Cerebellar nuclear complex (tissue), 1 donor: ENCODE measurements at regions not wholly inside any gene's neighbourhood (a gene's known extent, or its start where the extent isn't known, plus 50 kb on each side); places are given as distances from the start of the nearest gene placed in this dataset.
"Not testable (repeated sequence)": the region's sequence is repeated elsewhere in the genome, so short reads cannot be mapped to it uniquely, and the experiment has no call there.

Experiments used
- DNase-seq, 2 experiments: peaks; one replicate each; lab custom pipeline; 2025; lab: John Stamatoyannopoulos, UW

DNA sequence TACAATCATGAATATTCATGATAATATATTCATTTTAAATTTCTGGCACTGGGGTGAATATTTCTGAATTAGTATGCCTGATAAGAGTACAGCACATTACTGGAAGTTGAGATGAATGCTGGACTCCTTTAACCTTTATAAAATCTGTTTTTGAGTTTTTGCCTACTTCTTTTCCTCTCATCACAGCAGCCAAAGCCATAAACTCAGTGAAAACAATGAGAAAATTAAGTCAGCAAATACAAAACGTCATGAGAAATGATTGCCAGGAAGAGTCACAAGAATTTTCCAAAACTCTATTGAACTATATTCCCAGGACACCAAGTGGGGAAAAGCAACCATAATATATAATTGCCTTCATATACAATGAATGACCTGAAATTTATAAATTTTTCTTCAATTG, 837.6 kb downstream of the TBC1D32 start:
- DNase-seq: no peak

DNA sequence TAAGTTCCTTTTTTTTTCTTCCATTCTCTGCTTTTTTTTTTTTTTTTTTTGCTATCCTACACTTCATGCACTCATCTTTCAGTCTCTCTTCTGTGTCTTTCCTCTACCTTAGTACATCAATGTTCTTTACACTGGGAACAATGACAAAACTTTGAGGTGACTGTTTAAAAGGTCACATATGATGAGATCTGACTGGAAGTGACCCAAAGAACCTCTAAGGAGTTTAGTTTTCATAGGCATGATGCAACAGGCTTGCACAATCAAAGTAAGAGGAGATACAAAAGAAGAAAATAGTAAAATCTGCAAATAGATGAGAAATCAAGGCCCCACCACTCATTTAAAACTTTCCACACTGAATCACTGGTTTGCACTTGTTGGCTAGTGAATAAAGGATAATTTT, 840.8 kb downstream of the TBC1D32 start:
- DNase-seq: no peak

DNA sequence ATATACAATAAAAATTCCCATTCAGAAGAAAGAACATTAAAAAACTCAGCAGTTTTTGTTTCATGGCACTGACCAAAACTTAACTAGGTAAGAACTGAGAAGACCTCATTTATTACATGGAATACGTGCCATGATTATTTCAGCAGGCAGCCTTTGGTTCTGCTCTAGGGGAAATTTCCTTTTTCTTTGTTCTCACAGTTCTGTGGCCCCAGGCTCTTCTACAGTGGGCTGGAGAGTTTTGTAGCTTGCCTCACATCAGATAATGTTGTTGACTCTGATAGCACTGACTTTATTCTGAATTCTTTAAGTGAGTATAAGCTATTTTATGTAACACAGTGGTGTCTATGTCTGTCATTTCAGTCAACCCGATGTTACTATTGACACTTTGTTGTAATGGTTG, 844.3 kb downstream of the TBC1D32 start:
- DNase-seq: no peak

DNA sequence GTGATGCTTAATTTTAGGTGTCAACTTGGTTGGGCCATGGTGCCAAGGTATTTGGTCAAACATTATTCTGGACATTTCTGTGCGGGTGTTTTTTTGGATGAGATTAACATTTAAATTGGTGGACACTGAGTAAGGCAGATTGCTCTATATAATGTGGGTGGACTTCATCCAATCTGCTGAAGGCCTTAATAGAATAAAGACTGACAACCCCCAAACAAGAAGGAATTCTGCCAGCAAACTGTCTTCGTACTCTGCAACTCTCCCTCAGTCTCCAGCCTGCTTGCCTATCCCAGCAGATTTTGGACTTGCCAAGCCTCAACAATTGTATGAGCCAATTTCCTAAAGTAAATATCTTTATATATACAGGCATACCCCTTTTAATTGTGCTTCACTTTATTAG, 850.1 kb downstream of the TBC1D32 start:
- DNase-seq: no peak

DNA sequence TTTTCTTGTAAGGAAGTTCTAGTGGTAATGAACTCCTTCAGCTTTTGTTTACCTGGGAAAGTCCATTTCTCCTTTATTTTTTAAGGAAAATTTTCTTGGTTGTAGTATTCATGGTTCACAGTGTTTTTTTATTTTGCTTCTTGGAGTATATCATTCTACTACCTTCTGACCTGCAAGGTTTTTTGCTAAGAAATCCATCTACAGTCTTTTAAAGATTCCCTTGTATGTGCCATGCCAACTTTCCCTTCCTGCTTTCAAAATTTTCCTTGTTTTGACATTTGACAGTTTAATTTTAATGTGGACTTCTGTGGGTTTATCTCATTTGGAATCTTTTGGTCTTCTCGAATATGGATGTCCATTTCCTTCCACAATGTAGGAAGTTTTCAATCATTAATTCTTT, 855.6 kb downstream of the TBC1D32 start:
- DNase-seq: no peak

DNA sequence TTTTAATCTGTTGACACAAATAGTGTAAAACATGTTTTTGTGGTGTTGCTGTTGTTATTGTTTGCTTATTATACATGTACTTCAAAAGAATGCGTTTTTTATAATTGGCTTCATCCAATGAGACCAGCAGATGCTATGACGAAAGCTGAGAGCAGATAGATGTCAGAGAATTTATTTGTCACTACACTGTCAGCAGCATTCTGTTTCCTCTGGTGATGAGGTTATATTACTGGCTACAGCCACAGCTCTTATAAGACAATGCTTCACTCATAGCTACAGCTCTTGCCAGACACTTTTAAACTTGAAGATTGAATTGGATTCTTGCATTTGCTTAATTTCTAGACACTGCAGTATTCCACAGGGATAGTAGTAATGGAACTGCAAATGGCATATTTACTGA, 860.5 kb downstream of the TBC1D32 start:
- DNase-seq: no peak

DNA sequence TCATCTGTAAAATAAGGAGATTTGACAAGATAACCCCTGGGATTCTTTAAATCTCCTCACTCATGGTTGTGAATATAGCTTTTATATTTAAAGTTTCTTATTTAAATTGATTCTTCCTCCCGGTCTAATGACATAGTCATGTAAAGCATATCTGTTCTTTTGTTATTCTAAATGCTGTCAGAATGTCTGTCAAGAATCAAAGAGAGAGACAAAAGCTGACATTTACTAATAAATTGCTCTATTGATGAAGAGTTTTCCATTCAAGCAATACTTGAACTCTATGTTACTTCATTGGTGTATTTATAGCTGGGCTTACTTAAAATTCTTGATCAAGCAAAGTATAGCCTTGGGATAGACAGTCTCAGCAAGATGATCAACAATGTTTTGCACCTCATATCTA, 865.8 kb downstream of the TBC1D32 start:
- DNase-seq: no peak

DNA sequence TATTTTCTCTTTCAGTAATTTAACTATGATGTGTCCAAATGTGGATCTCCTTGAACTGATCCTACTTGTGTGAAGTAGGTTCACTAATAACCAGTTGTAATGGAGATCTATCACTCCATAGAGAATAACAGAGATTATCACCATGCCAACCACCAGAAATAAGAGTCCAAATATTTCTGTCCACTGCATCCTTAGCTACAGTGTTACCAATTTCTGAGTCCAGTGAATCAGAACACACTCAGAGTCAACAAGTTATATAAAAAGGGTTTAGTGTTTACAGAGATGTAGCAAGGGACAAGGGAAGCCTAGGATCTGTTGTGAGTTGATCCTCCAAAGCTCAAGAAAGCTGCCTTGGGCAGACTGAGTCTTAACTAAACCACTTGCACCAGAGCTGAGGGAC, 882.8 kb downstream of the TBC1D32 start:
- DNase-seq: no peak

DNA sequence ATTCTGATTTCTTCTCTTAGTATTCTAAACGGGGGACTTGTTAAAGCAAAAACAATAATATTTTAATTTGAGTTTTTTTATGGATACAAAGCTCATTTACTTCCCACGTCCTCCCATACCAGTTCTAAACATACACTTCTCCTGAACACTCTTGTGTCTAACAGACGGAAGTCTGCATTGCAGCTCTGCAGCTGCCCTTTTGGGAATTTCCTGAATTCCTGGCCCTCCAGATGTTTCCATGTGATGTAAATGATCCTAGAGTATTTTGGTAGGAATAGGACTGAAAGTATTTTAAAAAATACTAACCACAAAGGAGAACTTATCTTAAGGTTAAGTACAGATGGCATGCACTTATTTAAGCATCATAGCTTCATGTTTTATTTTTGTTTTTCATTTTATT, 886.7 kb downstream of the TBC1D32 start:
- no peak for DNase-seq

DNA sequence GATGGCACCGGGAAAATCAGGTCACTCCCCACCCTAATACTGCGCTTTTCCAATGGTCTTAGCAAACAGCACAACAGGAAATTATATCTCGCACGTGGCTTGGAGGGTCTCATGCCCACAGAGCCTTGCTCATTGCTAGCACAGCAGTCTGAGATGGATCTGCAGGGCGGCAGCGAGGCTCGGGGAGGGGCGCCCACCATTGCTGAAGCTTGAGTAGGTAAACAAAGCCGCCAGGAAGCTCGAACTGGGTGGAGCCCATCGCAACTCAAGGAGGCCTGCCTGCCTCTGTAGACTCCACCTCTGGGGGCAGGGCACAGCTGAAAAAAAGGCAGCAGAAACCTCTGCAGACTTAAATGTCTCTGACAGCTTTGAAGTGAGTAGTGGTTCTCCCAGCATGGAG, 901.4 kb downstream of the TBC1D32 start:
- DNase-seq: not testable (repeated sequence)

DNA sequence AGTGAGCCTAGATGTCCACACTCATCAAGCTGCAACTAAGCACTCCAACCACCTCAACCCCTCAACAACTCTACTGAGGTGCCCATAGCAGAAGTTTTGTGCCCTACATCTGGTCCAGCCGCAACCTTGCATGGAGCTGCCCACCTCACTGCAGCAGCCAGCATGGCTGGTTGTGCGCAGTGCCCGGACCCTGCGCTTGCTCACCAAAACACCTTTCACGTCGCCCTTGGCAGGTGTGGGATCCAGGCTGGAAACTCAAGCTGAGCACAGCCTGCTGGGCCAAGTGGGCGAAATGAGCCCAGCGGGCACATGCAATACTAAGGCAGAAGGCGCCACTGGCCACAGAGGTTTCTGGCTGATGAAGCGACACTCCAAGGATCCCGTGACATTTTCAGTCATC, 902.4 kb downstream of the TBC1D32 start:
- DNase-seq: no peak

DNA sequence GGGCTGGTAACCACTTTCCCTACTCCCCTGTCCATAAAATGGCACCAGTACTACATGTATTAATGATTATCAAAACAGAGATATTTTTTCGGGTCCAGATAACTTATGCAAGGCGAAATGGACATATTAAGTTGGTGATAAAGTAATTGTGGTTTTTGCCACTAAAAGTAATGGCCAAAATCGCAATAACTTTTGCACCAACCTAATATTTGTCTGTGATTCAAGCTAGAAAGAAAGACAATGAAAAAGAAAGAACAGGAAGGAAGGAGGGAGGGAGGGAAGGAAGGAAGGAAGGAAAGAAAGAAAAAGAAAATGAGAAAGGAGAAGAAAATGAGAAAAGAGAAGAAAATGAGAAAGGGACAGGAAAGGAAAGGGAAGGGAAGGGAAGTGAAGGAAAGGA, 922.9 kb downstream of the TBC1D32 start:
- no peak for DNase-seq

DNA sequence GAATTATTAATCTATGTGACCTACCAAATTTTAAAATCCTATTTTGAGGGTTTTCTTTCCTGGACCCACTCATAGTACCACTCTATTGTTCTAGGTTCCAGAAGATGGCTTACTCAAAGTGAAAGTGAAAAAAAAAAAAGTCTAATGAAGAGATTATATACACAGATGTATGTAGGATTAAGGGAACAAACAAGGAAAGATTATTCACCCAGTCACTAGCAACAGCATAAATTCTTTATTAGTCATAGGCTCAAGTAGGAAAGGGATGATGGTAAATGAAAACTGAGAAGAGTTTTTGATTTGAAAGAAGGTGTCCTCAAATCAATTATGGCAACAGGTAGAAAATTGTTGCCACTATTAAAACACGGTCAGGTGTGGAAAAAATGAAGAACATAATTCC, 923.7 kb downstream of the TBC1D32 start:
- no peak for DNase-seq

DNA sequence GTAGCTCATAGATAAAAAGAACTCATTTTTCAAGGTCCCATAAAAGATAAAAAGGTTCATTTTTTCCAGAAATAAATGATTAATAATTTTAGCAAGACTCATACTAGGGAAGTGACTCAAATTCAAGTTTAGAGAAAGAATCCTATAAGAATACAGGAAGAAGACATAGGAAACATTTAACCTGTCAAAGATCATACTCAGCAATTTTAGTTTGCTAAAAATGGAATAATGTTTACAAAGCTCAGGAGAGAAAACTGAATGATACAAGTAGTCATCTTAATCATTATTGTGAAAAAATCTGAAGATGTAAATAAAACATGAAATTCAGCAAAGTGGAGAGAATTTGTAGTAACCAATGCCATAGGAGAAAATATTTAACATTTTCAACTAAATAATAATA, 926.6 kb downstream of the TBC1D32 start:
- DNase-seq: no peak

DNA sequence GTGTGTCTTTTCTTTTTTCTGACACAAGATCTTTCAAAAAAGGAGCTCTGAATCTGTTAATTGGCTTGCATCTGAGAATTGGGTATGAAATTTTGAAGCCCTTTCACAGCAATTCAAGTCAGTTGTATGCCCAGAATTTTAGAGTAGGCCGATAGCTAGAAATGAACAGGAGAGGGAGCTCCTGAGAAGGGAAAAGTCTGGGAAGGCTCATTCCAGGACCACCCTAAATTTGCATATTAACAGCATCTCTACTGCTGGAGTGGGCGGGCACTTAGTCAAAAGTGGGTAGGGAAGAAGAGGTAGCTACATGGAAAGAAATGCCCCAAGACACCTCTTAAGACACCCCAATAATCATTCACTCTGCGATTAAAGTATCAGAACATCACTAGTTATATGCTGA, 928.3 kb downstream of the TBC1D32 start:
- no peak for DNase-seq

DNA sequence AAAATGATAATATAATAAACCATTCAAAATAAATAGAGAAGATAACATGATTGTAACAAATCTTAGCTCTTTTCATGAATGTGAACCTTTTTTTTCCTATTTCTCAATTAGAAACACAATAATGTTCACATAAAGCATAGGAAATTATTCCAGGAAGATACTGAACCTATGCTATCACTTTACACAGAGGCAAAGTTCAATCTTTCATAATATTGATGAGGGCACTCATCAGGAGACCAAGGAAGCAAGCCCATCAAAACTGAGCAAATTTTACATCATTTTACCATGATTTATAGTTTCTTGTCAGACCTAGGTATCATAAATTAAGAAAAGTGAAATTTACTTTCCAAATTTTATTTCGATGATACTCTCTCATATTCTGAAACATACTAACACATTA, 938.5 kb downstream of the TBC1D32 start:
- no peak for DNase-seq

DNA sequence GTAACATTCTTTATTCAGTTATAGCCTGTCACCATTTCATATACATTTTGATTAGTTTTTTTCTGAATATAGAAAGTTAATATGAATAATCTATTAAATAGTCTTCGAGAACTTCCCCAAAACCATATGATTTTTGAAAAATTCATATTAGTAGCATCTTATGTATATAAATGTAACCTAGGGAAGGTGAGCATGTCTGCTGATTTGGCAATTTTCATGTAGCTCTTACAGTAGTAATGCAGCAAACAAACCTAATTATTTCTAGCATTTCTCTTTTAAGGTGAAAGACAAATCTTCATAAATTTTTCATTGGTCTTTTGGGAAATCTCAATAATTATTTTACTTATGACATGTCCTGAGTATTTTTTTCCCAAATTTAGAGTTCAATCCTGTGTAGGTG, 939.0 kb downstream of the TBC1D32 start:
- DNase-seq: no peak

DNA sequence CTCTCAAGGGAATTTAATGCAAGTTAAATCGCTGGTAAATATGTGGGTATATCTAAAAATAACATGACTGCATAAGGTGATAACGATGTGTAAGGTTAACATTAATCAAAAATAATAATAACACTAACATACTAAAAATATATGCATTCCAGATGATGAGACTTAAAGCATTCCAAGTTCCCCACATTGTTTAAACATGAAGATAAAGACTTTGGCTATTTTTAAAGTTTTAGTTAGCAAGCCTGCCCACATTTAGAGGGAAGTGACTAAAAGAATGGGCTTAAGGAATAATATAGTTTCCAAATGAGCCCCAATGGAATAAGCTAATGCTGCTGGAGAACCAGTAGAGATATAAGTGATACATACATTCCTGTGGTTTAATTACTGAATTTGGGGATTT, 941.3 kb downstream of the TBC1D32 start:
- DNase-seq: no peak

DNA sequence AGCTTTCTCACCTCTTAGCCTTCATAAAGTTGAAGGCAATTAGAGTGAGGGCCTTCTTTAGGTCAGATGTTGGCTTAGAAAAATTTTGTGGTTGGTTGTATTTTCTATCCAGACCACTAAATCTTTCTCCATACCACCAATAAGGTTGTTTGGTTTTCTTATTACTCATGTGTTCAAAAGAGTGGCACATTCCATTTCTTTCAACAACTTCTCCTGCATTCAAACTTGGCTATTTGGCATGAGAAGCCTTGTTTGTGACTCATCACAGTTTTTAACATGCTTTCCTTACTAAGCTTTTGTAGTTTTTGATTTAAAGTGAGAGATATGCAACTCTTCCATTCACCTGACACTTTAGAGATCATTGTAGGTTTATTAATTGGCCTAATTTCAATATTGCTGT, 949.6 kb downstream of the TBC1D32 start:
- no peak for DNase-seq

DNA sequence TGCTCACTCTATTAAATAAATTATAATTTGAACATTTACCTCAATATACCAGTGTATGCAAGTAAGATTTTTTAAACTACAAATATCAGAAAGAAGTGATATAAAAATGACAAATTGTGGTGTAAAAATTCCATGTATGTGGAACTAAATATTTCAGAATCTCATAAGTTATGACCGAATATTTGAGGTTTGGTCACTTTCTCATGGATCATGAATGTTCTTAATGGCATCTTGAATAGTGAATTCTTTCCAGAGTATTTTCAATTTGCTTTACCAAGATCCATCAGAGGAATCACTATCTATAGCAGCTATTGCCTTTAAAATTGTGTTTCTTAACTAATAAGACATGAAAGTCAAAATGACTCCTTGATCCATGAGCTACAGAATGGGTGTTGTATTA, 950.6 kb downstream of the TBC1D32 start:
- no peak for DNase-seq

DNA sequence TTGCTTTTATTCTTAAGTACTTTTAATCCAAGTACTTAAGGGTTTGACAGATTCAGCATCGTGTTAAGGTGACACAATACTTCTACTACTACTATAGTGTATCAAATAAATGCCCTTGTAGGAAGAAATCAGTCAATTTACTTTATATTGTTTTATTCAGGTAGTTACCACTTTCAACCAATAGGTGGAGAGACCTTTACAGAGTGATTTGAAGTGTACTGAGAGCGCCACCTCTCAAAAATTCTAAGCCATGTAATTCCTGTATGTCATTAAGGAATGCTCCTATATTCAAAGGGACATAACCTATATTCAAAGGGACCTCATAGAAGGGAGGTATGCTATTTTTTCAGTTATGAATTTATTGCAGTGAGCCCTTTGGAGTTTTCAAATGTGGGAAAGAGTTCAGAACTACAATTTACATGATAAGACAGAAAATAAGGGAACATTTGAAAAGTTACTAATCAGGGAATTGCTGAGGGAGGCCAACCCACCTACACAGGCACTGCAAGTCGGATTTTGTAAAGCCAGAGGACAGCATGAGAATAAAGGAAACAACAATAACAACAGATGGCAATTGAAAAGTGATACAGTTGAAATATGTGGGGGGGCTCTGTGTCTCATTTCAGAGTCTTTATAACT, 955.6 kb downstream of the TBC1D32 start:
- no peak for DNase-seq

DNA sequence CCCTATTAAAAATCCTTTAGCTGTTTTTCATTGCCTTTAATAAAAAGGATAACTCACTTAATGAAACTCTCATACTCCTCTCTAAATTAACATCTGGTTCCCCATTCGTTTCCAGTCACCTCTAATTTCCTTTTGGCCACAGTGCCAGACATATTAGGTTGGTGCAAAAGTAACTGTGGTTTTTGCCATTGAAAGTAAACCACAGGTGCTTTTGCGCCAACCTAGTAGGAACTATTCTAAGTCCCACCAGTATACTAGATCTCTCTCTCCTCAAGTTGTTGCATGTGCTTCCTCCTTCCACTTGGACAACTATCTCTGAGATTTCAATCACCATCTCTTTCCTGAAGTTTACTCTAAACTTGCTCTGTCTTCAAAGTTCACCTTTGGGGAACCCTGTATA, 961.1 kb downstream of the TBC1D32 start:
- DNase-seq: no peak

DNA sequence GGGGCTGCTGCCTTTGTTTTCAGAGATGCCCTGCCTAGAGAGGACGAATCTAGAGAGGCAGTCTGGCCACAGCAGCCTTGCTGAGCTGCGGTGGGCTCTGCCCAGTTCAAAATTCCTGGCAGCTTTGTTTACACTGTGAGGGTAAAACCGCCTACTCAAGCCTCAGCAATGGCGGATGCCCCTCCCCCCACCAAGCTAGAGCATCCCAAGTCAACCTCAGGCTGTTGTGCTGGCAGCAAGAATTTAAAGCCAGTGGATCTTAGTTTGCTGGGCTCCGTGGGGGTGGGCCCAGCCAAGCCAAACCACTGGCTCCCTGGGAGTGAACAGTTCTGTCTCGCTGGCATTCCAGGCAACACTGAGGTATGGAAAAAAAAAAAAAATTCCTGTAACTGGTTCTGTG, 970.9 kb downstream of the TBC1D32 start:
- no peak for DNase-seq

DNA sequence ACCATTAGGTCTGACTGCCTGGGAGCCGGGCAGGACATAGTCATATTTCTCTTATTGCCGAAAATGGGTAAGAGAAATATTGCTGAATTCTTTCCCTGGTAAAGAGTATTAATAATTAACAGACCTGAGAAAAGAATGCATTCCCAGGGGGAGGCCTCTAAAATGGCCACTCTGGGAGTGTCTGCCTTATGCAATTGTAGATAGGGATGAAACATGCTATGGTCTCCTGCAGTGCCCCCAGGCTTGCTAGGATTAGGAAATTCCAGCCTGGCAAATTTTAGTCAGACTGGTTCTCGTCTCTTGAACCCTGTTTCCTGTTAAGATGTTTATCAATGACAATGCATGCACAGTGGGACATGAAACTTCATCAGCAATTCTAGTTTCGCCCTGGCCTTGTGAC, 975.7 kb downstream of the TBC1D32 start:
- DNase-seq: not testable (repeated sequence)

DNA sequence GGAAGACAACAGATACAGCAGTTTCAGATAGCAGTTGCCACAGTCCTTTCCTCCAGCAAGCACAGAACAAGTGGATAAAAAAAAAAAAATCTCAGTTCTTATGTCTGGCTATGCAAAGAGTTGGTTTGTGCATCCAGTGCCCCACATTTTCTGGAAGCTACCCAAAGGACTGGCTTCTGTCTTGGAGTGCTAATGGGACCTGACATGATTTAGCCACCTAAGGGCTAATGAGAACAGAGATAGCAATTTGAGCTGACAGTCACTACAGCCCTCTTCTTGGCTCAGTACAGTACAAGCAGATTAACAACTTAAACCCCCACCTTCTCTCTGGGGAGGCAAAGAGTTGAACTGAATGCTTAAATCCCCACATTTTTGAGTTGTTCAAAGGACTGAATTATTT, 976.8 kb downstream of the TBC1D32 start:
- DNase-seq: no peak
